ENCODE measurements at regions not wholly inside any gene's neighbourhood (a gene's known extent, or its start where the extent isn't known, plus 50 kb on each side); places are given as distances from the start of the nearest gene placed in this dataset.

- no peak overlapping the region for H3K4me3 Mint-ChIP-seq
- H3K27me3 Mint-ChIP-seq = peaks cover 0 to 21% (median 4%) of the 10 kb centered on the region in 5 donors
- no peaks in the 10 kb centered on the region for H3K36me3 Mint-ChIP-seq
- H3K4me3 ChIP-seq (ENCODE audit: low read length) = no peak overlapping the region
- H3K27me3 ChIP-seq (ENCODE audit: control insufficient read depth in 2 of 2, insufficient read depth in 2 of 2, low read length in 2 of 2) = no peaks in the 10 kb centered on the region
- H3K27ac Mint-ChIP-seq = no peak overlapping the region
- no peaks in the 10 kb centered on the region for H3K36me3 ChIP-seq (ENCODE audit: control insufficient read depth in 2 of 3, insufficient read depth in 3 of 3, low read length in 3 of 3)
- peaks cover 0 to 9% (median 1%) of the 10 kb centered on the region in 11 donors for H3K9me3 Mint-ChIP-seq
- no peak for ATAC-seq
- H3K4me1 Mint-ChIP-seq = no peaks in the 10 kb centered on the region
- ChIA-PET CTCF (no interaction called here), POLR2A (no interaction called here)
- no peaks in the 10 kb centered on the region for H3K9me3 ChIP-seq (ENCODE audit: control insufficient read depth in 2 of 3, low read length in 3 of 3)
- no peak for DNase-seq
- H3K27ac ChIP-seq (ENCODE audit: low read depth, low read length) = no peak overlapping the region
- intact Hi-C loops (cut with micrococcal nuclease) = no loop called here
- no peaks in the 10 kb centered on the region for H3K4me1 ChIP-seq (ENCODE audit: control insufficient read depth in 2 of 2, insufficient read depth in 2 of 2, low read length in 2 of 2)
Observed at GRCh38 chr15:47402829-47403228, 314.5 kb upstream of the SEMA6D start.

- no peak overlapping the region for H3K4me3 Mint-ChIP-seq
- H3K36me3 ChIP-seq (ENCODE audit: control insufficient read depth in 2 of 3, insufficient read depth in 3 of 3, low read length in 3 of 3) = no peaks in the 10 kb centered on the region
- H3K27me3 Mint-ChIP-seq = peaks cover 0 to 16% (median 0%) of the 10 kb centered on the region in 5 donors
- no peaks in the 10 kb centered on the region for H3K36me3 Mint-ChIP-seq
- H3K9me3 Mint-ChIP-seq = peaks cover 0 to 9% (median 1%) of the 10 kb centered on the region in 11 donors
- CTCF ChIA-PET = no interaction called here
- no peak overlapping the region for H3K27ac Mint-ChIP-seq
- no peaks in the 10 kb centered on the region for H3K4me1 Mint-ChIP-seq
- ATAC-seq = no peak
- no peaks in the 10 kb centered on the region for H3K27me3 ChIP-seq (ENCODE audit: control insufficient read depth in 2 of 2, insufficient read depth in 2 of 2, low read length in 2 of 2)
- DNase-seq = no peak
- H3K4me1 ChIP-seq (ENCODE audit: control insufficient read depth in 2 of 2, insufficient read depth in 2 of 2, low read length in 2 of 2) = no peaks in the 10 kb centered on the region
- H3K4me3 ChIP-seq (ENCODE audit: low read length) = no peak overlapping the region
- no peak overlapping the region for H3K27ac ChIP-seq (ENCODE audit: low read depth, low read length)
- H3K9me3 ChIP-seq (ENCODE audit: control insufficient read depth in 2 of 3, low read length in 3 of 3) = no peaks in the 10 kb centered on the region
- intact Hi-C loops (cut with micrococcal nuclease) = no loop called here
- POLR2A ChIA-PET = no interaction called here
Observed at GRCh38 chr15:47404877-47405276, 312.4 kb upstream of the SEMA6D start.

- CTCF ChIA-PET = no interaction called here
- ATAC-seq = no peak
Observed at GRCh38 chr15:47405365-47406162, 311.7 kb upstream of the SEMA6D start.

GRCh38 chr15:47407692-47408091 lies 309.6 kb upstream of the SEMA6D start:
- no peak overlapping the region for H3K27ac ChIP-seq (ENCODE audit: low read depth, low read length)

More at GRCh38 chr15:47405365-47406162, 311.7 kb upstream of the SEMA6D start:
- POLR2A ChIA-PET = no interaction called here
- peaks cover 0 to 9% (median 1%) of the 10 kb centered on the region in 11 donors for H3K9me3 Mint-ChIP-seq
- intact Hi-C loops (cut with micrococcal nuclease) = no loop called here
- peaks cover 0 to 16% (median 0%) of the 10 kb centered on the region in 5 donors for H3K27me3 Mint-ChIP-seq
- Histone ChIP-seq H3K4me3 (ENCODE audit: low read length) (no peak overlapping the region), H3K36me3 (ENCODE audit: control insufficient read depth in 2 of 3, insufficient read depth in 3 of 3, low read length in 3 of 3) (no peaks in the 10 kb centered on the region), H3K9me3 (ENCODE audit: control insufficient read depth in 2 of 3, low read length in 3 of 3) (no peaks in the 10 kb centered on the region), H3K27me3 (ENCODE audit: control insufficient read depth in 2 of 2, insufficient read depth in 2 of 2, low read length in 2 of 2) (no peaks in the 10 kb centered on the region), H3K27ac (ENCODE audit: low read depth, low read length) (no peak overlapping the region), H3K4me1 (ENCODE audit: control insufficient read depth in 2 of 2, insufficient read depth in 2 of 2, low read length in 2 of 2) (no peaks in the 10 kb centered on the region)
- H3K36me3 Mint-ChIP-seq = no peaks in the 10 kb centered on the region
- H3K27ac Mint-ChIP-seq = no peak overlapping the region
- H3K4me3 Mint-ChIP-seq = no peak overlapping the region
- H3K4me1 Mint-ChIP-seq = no peaks in the 10 kb centered on the region
- DNase-seq = no peak

GRCh38 chr15:47409038-47409437 lies 308.3 kb upstream of the SEMA6D start:
- Histone ChIP-seq H3K4me1 (ENCODE audit: control insufficient read depth in 2 of 2, insufficient read depth in 2 of 2, low read length in 2 of 2) (no peaks in the 10 kb centered on the region), H3K4me3 (ENCODE audit: low read length) (no peak overlapping the region), H3K27me3 (ENCODE audit: control insufficient read depth in 2 of 2, insufficient read depth in 2 of 2, low read length in 2 of 2) (no peaks in the 10 kb centered on the region), H3K9me3 (ENCODE audit: control insufficient read depth in 2 of 3, low read length in 3 of 3) (no peaks in the 10 kb centered on the region), H3K27ac (ENCODE audit: low read depth, low read length) (no peak overlapping the region), H3K36me3 (ENCODE audit: control insufficient read depth in 2 of 3, insufficient read depth in 3 of 3, low read length in 3 of 3) (no peaks in the 10 kb centered on the region)
- Mint-ChIP-seq H3K4me1 (no peaks in the 10 kb centered on the region), H3K36me3 (no peaks in the 10 kb centered on the region), H3K27ac (no peak overlapping the region), H3K4me3 (no peak overlapping the region), H3K9me3 (peaks cover 0 to 9% (median 0%) of the 10 kb centered on the region in 11 donors), H3K27me3 (peaks cover 0 to 6% (median 3%) of the 10 kb centered on the region in 5 donors)
- no peak for DNase-seq
- POLR2A ChIA-PET = no interaction called here
- ATAC-seq = no peak
- CTCF ChIA-PET = no interaction called here
- intact Hi-C loops (cut with micrococcal nuclease) = no loop called here

More at GRCh38 chr15:47407692-47408091, 309.6 kb upstream of the SEMA6D start:
- H3K36me3 Mint-ChIP-seq = no peaks in the 10 kb centered on the region
- no peaks in the 10 kb centered on the region for H3K27me3 ChIP-seq (ENCODE audit: control insufficient read depth in 2 of 2, insufficient read depth in 2 of 2, low read length in 2 of 2)
- ChIA-PET CTCF (no interaction called here), POLR2A (no interaction called here)
- H3K4me3 Mint-ChIP-seq = no peak overlapping the region
- no peak overlapping the region for H3K4me3 ChIP-seq (ENCODE audit: low read length)
- H3K27ac Mint-ChIP-seq = no peak overlapping the region
- H3K9me3 Mint-ChIP-seq = peaks cover 0 to 11% (median 0%) of the 10 kb centered on the region in 11 donors
- DNase-seq = no peak
- H3K27me3 Mint-ChIP-seq = peaks cover 0 to 8% (median 3%) of the 10 kb centered on the region in 5 donors
- ATAC-seq = no peak
- no peaks in the 10 kb centered on the region for H3K4me1 Mint-ChIP-seq
- no peaks in the 10 kb centered on the region for H3K36me3 ChIP-seq (ENCODE audit: control insufficient read depth in 2 of 3, insufficient read depth in 3 of 3, low read length in 3 of 3)
- no peaks in the 10 kb centered on the region for H3K4me1 ChIP-seq (ENCODE audit: control insufficient read depth in 2 of 2, insufficient read depth in 2 of 2, low read length in 2 of 2)
- intact Hi-C loops (cut with micrococcal nuclease) = no loop called here
- H3K9me3 ChIP-seq (ENCODE audit: control insufficient read depth in 2 of 3, low read length in 3 of 3) = no peaks in the 10 kb centered on the region

- Histone ChIP-seq H3K27me3 (ENCODE audit: control insufficient read depth in 2 of 2, insufficient read depth in 2 of 2, low read length in 2 of 2) (no peaks in the 10 kb centered on the region), H3K9me3 (ENCODE audit: control insufficient read depth in 2 of 3, low read length in 3 of 3) (no peaks in the 10 kb centered on the region), H3K4me1 (ENCODE audit: control insufficient read depth in 2 of 2, insufficient read depth in 2 of 2, low read length in 2 of 2) (no peaks in the 10 kb centered on the region), H3K4me3 (ENCODE audit: low read length) (no peak overlapping the region), H3K36me3 (ENCODE audit: control insufficient read depth in 2 of 3, insufficient read depth in 3 of 3, low read length in 3 of 3) (no peaks in the 10 kb centered on the region), H3K27ac (ENCODE audit: low read depth, low read length) (no peak overlapping the region)
- ChIA-PET POLR2A (no interaction called here), CTCF (no interaction called here)
- DNase-seq = no peak
- peaks cover 0 to 8% (median 0%) of the 10 kb centered on the region in 11 donors for H3K9me3 Mint-ChIP-seq
- peaks cover 0 to 5% (median 3%) of the 10 kb centered on the region in 5 donors for H3K27me3 Mint-ChIP-seq
- H3K4me3 Mint-ChIP-seq = no peak overlapping the region
- H3K36me3 Mint-ChIP-seq = no peaks in the 10 kb centered on the region
- ATAC-seq = no peak
- H3K27ac Mint-ChIP-seq = no peak overlapping the region
- H3K4me1 Mint-ChIP-seq = no peaks in the 10 kb centered on the region
- intact Hi-C loops (cut with micrococcal nuclease) = no loop called here
Observed at GRCh38 chr15:47409600-47409999, 307.7 kb upstream of the SEMA6D start.

- H3K4me1 Mint-ChIP-seq = no peaks in the 10 kb centered on the region
- CTCF ChIA-PET = no interaction called here
- no peak overlapping the region for H3K27ac Mint-ChIP-seq
Observed at GRCh38 chr15:47410247-47410646, 307.1 kb upstream of the SEMA6D start.

More at GRCh38 chr15:47410247-47410646, 307.1 kb upstream of the SEMA6D start:
- H3K27me3 Mint-ChIP-seq = peaks cover 0 to 3% (median 0%) of the 10 kb centered on the region in 5 donors
- Histone ChIP-seq H3K4me1 (ENCODE audit: control insufficient read depth in 2 of 2, insufficient read depth in 2 of 2, low read length in 2 of 2) (no peaks in the 10 kb centered on the region), H3K36me3 (ENCODE audit: control insufficient read depth in 2 of 3, insufficient read depth in 3 of 3, low read length in 3 of 3) (no peaks in the 10 kb centered on the region), H3K9me3 (ENCODE audit: control insufficient read depth in 2 of 3, low read length in 3 of 3) (no peaks in the 10 kb centered on the region), H3K27ac (ENCODE audit: low read depth, low read length) (no peak overlapping the region), H3K4me3 (ENCODE audit: low read length) (no peak overlapping the region), H3K27me3 (ENCODE audit: control insufficient read depth in 2 of 2, insufficient read depth in 2 of 2, low read length in 2 of 2) (no peaks in the 10 kb centered on the region)
- ATAC-seq (no peak), DNase-seq (no peak)
- peaks cover 0 to 4% (median 0%) of the 10 kb centered on the region in 11 donors for H3K9me3 Mint-ChIP-seq
- intact Hi-C loops (cut with micrococcal nuclease) = no loop called here
- no peaks in the 10 kb centered on the region for H3K36me3 Mint-ChIP-seq
- no peak overlapping the region for H3K4me3 Mint-ChIP-seq
- POLR2A ChIA-PET = no interaction called here

All from naive thymus-derived CD4-positive, alpha-beta T cell (primary cell).